Stomach (tissue), 4 donors: ENCODE measurements at regions not wholly inside any gene's neighbourhood (a gene's known extent, or its start where the extent isn't known, plus 50 kb on each side); places are given as distances from the start of the nearest gene placed in this dataset.

ENCODE experiments used
- EP300 ChIP-seq: sonication (generic); formaldehyde crosslinking; IDR thresholded peaks from one replicate; pipeline ENCODE4 v1.6.1; 2017; ENCODE audit warnings: antibody characterized with exemption
- POLR2A ChIP-seq, 4 donors: fragments of 450-650 bp; IDR thresholded peaks; one replicate each; pipeline ENCODE4 v1.6.1; 2016; ENCODE audit warnings: antibody characterized with exemption in 4 of 4, control low read depth in 2 of 4, mild to moderate bottlenecking in 1 of 4, moderate library complexity in 1 of 4
- POLR2AphosphoS5 ChIP-seq, 3 donors: sonication (generic); formaldehyde crosslinking; IDR thresholded peaks; one replicate each; pipeline ENCODE4 v1.6.1; 2016; ENCODE audit warnings: antibody characterized with exemption in 3 of 3
- TF ChIP-seq, protein P1 (sequence below), 7 experiments: fragments of 450-650 bp in 4 of 7; fragments of 200-600 bp in 3 of 7; sonication (generic) in 3 of 7; IDR thresholded peaks; one replicate each; pipeline ENCODE4 v1.5.1; 2016 to 2019; ENCODE audit warnings: antibody characterized with exemption in 7 of 7, control low read depth in 2 of 7, mild to moderate bottlenecking in 1 of 7

DNA sequence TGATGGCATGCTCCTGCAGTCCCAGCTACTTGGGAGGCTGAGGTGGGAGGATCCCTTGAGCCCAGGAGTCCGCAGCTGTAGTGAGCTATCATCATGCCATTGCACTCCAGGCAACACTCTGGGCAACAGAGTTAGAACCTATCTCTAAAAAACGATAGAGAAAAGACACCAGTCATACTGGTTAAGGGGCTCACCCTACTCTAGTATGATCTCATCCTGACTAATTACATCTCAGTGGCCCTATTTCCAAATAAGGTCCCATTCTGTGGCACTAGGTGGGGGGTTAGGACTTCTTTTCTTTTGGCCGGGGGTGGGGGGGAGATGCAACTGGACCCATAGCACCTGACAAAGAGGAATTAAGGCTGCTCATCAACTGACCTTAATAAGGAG lies 163.2 kb upstream of the NCK2 start:
- TF ChIP-seq POLR2A (IDR thresholded peaks at IDR 0.05) (no peak), POLR2AphosphoS5 (IDR thresholded peaks at IDR 0.05) (no peak), EP300 (no peak)
- TF ChIP-seq, protein P1, sequence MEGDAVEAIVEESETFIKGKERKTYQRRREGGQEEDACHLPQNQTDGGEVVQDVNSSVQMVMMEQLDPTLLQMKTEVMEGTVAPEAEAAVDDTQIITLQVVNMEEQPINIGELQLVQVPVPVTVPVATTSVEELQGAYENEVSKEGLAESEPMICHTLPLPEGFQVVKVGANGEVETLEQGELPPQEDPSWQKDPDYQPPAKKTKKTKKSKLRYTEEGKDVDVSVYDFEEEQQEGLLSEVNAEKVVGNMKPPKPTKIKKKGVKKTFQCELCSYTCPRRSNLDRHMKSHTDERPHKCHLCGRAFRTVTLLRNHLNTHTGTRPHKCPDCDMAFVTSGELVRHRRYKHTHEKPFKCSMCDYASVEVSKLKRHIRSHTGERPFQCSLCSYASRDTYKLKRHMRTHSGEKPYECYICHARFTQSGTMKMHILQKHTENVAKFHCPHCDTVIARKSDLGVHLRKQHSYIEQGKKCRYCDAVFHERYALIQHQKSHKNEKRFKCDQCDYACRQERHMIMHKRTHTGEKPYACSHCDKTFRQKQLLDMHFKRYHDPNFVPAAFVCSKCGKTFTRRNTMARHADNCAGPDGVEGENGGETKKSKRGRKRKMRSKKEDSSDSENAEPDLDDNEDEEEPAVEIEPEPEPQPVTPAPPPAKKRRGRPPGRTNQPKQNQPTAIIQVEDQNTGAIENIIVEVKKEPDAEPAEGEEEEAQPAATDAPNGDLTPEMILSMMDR (IDR thresholded peaks at IDR 0.05), result no peak
